Central memory CD8-positive, alpha-beta T cell (primary cell): ENCODE measurements at regions not wholly inside any gene's neighbourhood (a gene's known extent, or its start where the extent isn't known, plus 50 kb on each side); places are given as distances from the start of the nearest gene placed in this dataset.
"Not testable (repeated sequence)": the region's sequence is repeated elsewhere in the genome, so short reads cannot be mapped to it uniquely, and the experiment has no call there.

ENCODE experiments used
- ATAC-seq: fragments of 150-1000 bp; cut with Tn5 transposase; replicated peaks from 2 replicates; pipeline ENCODE4 v1.10.0; 2022; ENCODE audit warnings: mild to moderate bottlenecking, moderate FRiP score, moderate number of reproducible peaks; ENCODE audit not compliant: poor library complexity, severe bottlenecking; ENCODE audit errors: extremely low read depth
- DNase-seq, 2 donors: peaks; one replicate each; pipeline ENCODE4 v3.0.0; 2021; ENCODE audit warnings: low spot score in 2 of 2
- H3K27ac Mint-ChIP-seq: one replicate; pipeline ENCODE4 v1.8.0; 2022; ENCODE audit warnings: low read depth, mild to moderate bottlenecking, moderate library complexity, mixed read lengths
- H3K27me3 Mint-ChIP-seq: one replicate; pipeline ENCODE4 v1.8.0; 2022; ENCODE audit warnings: mixed read lengths
- H3K36me3 Mint-ChIP-seq: one replicate; pipeline ENCODE4 v1.8.0; 2022; ENCODE audit warnings: mild to moderate bottlenecking, moderate library complexity, mixed read lengths; ENCODE audit not compliant: insufficient read depth
- H3K4me1 Mint-ChIP-seq: one replicate; pipeline ENCODE4 v1.8.0; 2022; ENCODE audit warnings: mixed read lengths
- H3K4me3 Mint-ChIP-seq: one replicate; pipeline ENCODE4 v1.8.0; 2022; ENCODE audit warnings: mild to moderate bottlenecking, moderate library complexity, mixed read lengths
- H3K9me3 Mint-ChIP-seq: one replicate; pipeline ENCODE4 v1.8.0; 2022; ENCODE audit warnings: mixed read lengths

DNA sequence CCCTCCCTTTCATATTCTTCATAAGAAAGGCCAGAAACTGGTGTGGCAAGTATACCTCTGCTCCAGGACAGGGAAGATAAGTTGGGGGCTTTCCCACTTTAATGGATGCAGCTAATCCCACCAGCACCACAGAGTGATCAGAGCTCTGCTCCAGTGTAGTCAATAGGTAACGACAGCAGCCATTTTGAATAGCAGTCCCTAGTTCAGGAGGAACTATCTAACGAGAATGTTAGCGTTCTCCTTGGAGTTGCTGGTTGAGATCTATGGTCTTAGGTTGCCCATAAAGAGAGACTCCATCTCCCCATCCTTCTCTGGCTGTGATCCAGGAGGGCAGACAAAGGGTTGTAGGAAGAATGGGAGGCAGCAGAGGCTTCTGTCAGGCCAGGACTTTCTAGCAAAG, 64.0 kb upstream of the CCDC90B start:
- no peaks in the 10 kb centered on the region for H3K4me1 Mint-ChIP-seq
- no peak overlapping the region for H3K4me3 Mint-ChIP-seq
- ATAC-seq (no peak), DNase-seq (no peak)
- peaks cover 5% of the 10 kb centered on the region for H3K9me3 Mint-ChIP-seq
- peaks cover 31% of the 10 kb centered on the region for H3K27me3 Mint-ChIP-seq
- no peaks in the 10 kb centered on the region for H3K36me3 Mint-ChIP-seq
- H3K27ac Mint-ChIP-seq: no peak overlapping the region

DNA sequence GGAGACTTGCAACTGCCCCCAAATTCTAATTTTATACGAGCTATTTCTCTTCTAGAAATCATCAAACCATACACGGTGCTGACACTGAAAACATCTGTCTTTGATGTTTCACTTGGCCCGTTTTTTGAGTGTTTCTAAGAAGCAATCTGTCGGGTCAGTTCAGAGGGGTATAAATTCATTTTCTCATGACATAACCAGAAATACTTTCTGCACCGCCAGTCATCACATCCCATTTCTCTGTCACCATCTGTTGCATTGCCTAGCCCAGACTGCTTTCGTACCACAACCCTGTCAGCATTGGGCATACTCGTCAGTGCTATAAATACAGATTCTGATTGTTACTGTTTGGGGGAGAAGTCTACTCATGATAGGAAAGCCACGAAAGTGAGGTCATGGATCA, 63.1 kb upstream of the CCDC90B start:
- Mint-ChIP-seq H3K36me3 (no peaks in the 10 kb centered on the region), H3K4me3 (no peak overlapping the region), H3K9me3 (peaks cover 5% of the 10 kb centered on the region), H3K27me3 (peaks cover 38% of the 10 kb centered on the region), H3K27ac (no peak overlapping the region), H3K4me1 (no peaks in the 10 kb centered on the region)
- ATAC-seq (no peak), DNase-seq (no peak)

DNA sequence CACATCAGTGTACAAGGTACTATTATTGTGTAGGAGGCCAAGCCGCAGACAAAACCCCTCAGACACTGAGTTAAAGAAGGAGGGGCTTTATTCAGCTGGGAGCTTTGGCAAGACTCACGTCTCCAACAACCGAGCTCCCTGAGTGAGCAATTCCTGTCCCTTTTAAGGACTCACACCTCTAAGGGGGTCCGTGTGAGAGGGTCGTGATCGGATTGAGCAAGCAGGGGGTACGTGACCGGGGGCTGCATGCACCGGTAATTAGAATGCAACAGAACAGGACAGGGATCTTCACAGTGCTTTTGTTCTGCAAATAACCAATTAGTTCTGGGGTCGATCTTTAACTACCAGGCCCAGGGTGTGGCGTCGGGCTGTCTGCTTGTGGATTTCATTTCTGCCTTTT, 60.5 kb upstream of the CCDC90B start:
- peaks cover 64% of the 10 kb centered on the region for H3K27me3 Mint-ChIP-seq
- H3K36me3 Mint-ChIP-seq, H3K27ac Mint-ChIP-seq, H3K4me1 Mint-ChIP-seq, ATAC-seq, H3K9me3 Mint-ChIP-seq, H3K4me3 Mint-ChIP-seq, DNase-seq: not testable (repeated sequence)

DNA sequence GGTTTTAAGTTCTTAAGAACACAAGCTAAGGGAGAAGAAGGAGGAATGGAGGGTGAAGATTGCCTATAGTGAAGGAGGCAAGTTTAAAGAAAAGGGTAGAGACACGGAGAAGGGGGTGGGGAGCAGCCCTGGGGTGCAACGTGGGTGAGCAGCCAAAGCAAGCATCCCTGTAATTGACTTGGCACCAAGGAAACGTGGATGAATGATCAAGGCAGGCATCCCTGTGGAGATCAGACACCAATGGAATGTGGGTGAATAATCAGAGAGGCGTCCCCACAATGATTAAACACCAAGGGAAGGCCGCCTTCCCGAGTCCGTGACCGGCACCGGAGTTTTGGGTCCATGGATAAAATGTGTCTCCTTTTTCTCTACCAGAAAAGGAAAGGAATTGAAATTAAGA, 58.4 kb upstream of the CCDC90B start:
- H3K27ac Mint-ChIP-seq, H3K4me3 Mint-ChIP-seq, ATAC-seq, DNase-seq, H3K9me3 Mint-ChIP-seq, H3K4me1 Mint-ChIP-seq, H3K36me3 Mint-ChIP-seq: not testable (repeated sequence)
- peaks cover 55% of the 10 kb centered on the region for H3K27me3 Mint-ChIP-seq

DNA sequence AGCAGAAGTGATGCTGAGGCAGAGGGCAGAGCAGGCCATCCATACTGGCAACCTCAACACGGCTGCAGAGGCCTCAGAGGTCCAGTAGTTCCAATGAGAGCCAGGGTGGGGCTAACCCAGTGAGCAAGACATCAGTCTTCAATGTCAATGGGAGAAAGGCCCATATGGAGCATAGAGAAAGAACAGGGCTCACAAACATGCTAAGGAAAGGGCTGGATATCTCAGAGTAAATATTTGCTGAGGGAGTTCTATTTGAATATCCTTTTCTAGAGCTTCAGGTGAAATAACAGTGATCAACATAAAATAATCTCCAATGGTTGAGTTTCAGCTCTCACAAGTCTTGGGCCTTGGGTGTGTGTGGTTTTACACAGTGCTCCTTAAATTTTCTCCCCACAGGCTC, 50.8 kb upstream of the CCDC90B start:
- no peaks in the 10 kb centered on the region for H3K4me1 Mint-ChIP-seq
- H3K27ac Mint-ChIP-seq: no peak overlapping the region
- no peaks in the 10 kb centered on the region for H3K9me3 Mint-ChIP-seq
- peaks cover 3% of the 10 kb centered on the region for H3K27me3 Mint-ChIP-seq
- no peak overlapping the region for H3K4me3 Mint-ChIP-seq
- no peak for ATAC-seq
- no peak for DNase-seq
- H3K36me3 Mint-ChIP-seq: no peaks in the 10 kb centered on the region
